GM19395 (cell line): ENCODE measurements at regions not wholly inside any gene's neighbourhood (a gene's known extent, or its start where the extent isn't known, plus 50 kb on each side); places are given as distances from the start of the nearest gene placed in this dataset.
"Not testable (repeated sequence)": the region's sequence is repeated elsewhere in the genome, so short reads cannot be mapped to it uniquely, and the experiment has no call there.

Source experiments
- ATAC-seq: cut with Tn5 transposase; IDR thresholded peaks from one replicate; pipeline ENCODE4 v1.9.1; 2021; ENCODE audit warnings: mild to moderate bottlenecking, moderate library complexity; ENCODE audit not compliant: unreplicated experiment

GRCh38 chr16:21533474-21533873 is 65.9 kb upstream of the METTL9 start:
- not testable (repeated sequence) for ATAC-seq

GRCh38 chr16:21534561-21534960 is 64.8 kb upstream of the METTL9 start:
- not testable (repeated sequence) for ATAC-seq

DNA sequence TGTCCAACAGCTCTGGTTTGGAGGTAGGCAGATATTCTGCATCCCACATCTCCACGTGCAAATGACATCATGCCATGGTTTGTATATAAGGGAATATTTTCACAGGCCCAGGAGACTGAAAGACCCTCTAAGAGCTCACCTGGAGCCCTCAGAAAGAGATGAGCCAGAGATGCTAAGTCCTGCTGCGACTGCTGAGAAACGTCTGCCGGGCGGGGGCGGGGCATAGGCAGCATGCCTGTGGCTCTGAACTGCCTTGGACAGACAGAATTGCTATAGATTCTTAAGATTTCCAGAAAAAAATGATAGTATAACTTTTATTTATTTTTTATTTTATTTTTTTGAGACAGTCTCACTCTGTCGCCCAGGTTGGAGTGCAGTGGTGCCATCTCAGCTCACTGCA is 64.2 kb upstream of the METTL9 start:
- not testable (repeated sequence) for ATAC-seq

- ATAC-seq = not testable (repeated sequence)
Observed at GRCh38 chr16:21536740-21537139, 62.6 kb upstream of the METTL9 start.

GRCh38 chr16:21537598-21537997 is 61.8 kb upstream of the METTL9 start:
- not testable (repeated sequence) for ATAC-seq

GRCh38 chr16:21539107-21539618 is 60.2 kb upstream of the METTL9 start:
- ATAC-seq = not testable (repeated sequence)

DNA sequence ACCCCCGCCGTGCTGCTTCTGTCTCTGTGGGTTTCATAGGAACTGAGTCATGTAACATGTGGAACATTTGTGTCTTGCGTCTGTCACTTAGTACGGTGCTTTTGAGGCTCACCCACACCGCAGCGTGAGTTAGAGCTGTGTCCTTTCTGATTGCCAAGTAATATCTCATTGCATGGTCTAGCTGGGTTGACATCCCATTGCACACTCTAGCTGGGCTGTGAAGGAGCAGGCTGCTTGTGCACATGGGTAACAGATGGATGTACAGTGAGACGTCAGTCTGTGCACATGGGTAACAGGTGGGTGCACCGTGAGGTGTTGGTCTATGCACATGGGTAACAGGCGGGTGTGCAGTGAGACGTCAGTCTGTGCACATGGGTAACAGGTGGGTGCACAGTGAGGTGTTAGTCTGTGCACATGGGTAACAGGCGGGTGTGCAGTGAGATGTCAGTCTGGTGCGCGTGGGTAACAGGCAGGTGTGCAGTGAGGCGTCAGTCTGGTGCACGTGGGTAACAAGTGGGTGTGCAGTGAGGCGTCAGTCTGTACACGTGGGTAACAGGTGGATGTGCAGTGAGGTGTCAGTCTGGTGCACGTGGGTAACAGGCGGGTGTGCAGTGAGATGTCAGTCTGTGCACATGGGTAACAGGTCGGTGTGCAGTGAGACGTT is 58.5 kb upstream of the METTL9 start:
- peak; percentile 74 for ATAC-seq

- peak; percentile 45 for ATAC-seq
Observed at GRCh38 chr16:21541611-21542051, 57.7 kb upstream of the METTL9 start.

GRCh38 chr16:21542075-21542474 is 57.3 kb upstream of the METTL9 start:
- not testable (repeated sequence) for ATAC-seq

- ATAC-seq = not testable (repeated sequence)
Observed at GRCh38 chr16:21542491-21543124, 56.8 kb upstream of the METTL9 start.

- ATAC-seq = not testable (repeated sequence)
Observed at GRCh38 chr16:21543151-21543836, 56.1 kb upstream of the METTL9 start.

- not testable (repeated sequence) for ATAC-seq
Observed at GRCh38 chr16:21545664-21546326, 53.6 kb upstream of the METTL9 start.

DNA sequence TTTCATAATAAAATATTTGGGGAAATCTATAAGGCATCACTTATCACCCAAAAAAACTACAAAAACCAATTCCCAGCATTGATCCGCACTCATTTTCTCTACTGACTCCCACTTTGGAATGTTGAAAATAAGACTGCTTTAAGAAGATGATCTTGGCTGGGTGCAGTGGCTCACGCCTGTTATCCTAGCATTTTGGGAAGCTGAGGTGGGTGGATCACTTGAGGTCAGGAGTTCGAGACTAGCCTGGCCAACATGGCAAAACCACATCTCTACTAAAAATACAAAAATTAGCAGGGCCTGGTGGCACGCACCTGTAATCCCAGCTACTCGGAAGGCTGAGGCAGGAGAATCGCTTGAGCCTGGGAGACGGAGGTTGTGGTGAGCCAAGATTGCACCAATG is 50.0 kb upstream of the METTL9 start:
- not testable (repeated sequence) for ATAC-seq
